Left colon (tissue), 2 donors: ENCODE measurements at regions not wholly inside any gene's neighbourhood (a gene's known extent, or its start where the extent isn't known, plus 50 kb on each side); places are given as distances from the start of the nearest gene placed in this dataset.
"Not testable (repeated sequence)": the region's sequence is repeated elsewhere in the genome, so short reads cannot be mapped to it uniquely, and the experiment has no call there.

Experiments
- ATAC-seq: fragments of 200-7000 bp; cut with Tn5 transposase; one replicate; pipeline ENCODE4 v1.9.1; 2020; ENCODE audit warnings: mild to moderate bottlenecking, moderate library complexity
- DNase-seq, 2 donors: peaks; one replicate each; pipeline ENCODE4 v3.0.0-alpha.2; 2020
- intact Hi-C, 2 donors: fragments of 100-400 bp; cut with DNase I in 1 of 2; cut with micrococcal nuclease in 1 of 2; formaldehyde crosslinking; loops; one replicate each; pipeline versions ENCODE4 v1.11.2 to v1.14.0; 2022; cut with DNase I, micrococcal nuclease
- donor health status: DM: no; HTN: no; CAD: no.
- donor health status: DM: yes; HTN: yes; CAD: no.

GRCh38 chr4:188754372-188755002 lies 615.2 kb downstream of the TRIML1 start:
- DNase-seq (no peak), ATAC-seq (no peak)
- intact Hi-C loops = no loop called here

DNA sequence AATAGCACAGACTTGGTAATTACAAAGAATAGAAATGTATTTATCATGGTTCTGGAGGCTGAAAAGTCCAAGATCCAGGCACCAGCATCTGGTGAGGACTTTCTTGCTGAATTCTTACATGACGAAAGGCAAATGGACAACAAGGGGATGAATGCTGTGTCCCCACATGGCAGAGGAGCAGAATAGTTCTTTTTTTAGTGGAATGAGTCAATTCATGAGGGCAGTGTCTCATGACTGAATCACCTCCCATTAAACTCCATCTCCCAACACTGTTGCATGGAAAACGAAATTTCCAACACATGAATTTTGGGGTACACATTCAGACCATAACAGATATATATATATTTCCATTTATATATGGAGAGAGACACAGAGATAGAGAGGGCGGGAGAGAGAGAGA lies 628.3 kb downstream of the TRIML1 start:
- DNase-seq (no peak), ATAC-seq (no peak)
- intact Hi-C loops = no loop called here

GRCh38 chr4:188778905-188779304 lies 639.7 kb downstream of the TRIML1 start:
- intact Hi-C loops = no loop called here
- no peak for ATAC-seq
- DNase-seq = no peak

DNA sequence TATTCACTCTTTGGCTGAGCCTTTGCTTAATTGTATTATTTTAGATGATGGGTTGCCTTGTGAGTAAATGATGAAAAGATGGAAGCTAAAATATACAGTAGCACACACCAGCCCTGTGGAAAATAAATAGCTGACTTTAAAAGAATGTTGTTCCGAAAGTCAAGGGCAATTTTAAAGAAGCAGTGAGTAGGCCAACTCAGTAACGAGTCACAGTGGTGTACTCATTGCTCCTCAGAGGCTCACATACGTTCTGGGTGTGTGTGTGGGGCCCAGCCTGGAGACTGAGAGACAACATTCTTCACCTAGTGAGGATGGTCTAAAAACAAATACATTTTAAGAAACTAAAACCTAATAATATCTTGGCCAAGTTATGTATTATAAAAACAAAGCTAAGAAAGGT lies 640.3 kb downstream of the TRIML1 start:
- ATAC-seq (no peak), DNase-seq (no peak)
- intact Hi-C loops = no loop called here

- intact Hi-C loops = no loop called here
- DNase-seq (no peak), ATAC-seq (no peak)
These were observed 640.8 kb downstream of the TRIML1 start for GRCh38 chr4:188780028-188780427.

DNA sequence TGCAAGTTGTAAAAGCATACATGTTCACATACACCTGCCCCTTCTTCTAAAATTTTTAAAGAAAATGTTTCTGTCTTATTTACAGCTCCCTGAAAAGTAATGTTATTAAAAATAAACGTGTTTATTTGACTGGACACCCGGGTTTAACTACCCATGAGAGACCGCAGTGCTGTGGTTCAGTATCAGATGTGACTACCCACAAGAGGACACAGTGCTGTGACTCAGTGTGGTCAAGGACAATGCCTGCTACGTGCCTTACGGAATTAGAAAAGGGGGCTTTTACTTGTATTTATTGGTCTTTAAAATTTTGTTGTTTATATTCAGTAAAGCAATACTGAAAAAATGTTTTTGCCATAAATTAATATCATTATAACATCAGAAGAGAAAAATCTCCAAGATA lies 641.4 kb downstream of the TRIML1 start:
- intact Hi-C loops = no loop called here
- ATAC-seq = no peak

GRCh38 chr4:188781655-188782054 lies 642.4 kb downstream of the TRIML1 start:
- no peak for DNase-seq
- no peak for ATAC-seq
- intact Hi-C loops = no loop called here

More for the DNA sequence above, 641.4 kb downstream of the TRIML1 start:
- no peak for DNase-seq

DNA sequence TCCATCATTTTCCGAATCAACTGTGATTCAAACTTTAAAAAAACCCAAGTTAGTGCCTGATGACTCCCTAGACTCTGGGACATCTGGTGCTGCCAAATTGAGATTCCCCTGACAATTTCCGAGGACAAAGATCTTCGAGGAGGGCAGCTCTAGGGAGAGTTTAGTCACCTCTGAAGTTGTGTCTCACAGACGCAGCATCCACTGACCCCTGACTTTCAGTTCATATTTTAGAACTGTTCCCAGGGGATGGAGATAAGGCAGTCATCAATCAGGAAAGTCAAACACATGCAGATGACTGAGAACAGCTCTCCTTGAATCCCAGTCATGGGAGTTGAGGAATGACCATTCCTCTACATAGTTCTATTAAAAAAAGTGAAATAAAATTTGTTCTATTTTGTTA lies 643.9 kb downstream of the TRIML1 start:
- DNase-seq (no peak), ATAC-seq (no peak)
- intact Hi-C loops = no loop called here

DNA sequence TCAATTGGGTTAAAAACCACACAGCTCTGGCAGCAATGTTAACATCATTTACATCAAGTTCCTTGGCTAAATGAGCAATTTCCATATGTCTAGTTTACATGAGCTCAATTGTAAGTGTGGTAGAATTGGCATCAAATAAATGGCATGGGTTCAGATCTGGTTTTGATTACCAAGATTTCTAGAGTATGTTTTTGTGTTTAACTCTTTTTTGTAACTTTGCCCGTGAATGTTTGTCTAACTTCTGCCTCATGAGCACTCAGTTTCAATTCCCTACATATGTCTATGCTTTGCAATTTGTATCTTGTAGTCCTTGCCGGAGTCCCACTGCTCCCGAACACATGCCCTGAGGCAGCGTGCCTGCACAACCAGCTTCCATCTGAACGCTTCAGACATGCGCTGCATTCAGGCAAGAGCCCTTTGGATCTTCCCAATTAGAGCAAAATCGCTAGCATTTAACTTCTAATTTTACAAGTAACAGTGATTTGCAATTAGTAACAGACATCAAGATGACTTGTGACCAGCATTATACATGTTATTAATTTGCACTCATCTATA lies 644.4 kb downstream of the TRIML1 start:
- DNase-seq (no peak), ATAC-seq (no peak)
- intact Hi-C loops = no loop called here

- intact Hi-C loops, DNase-seq, ATAC-seq: not testable (repeated sequence)
These were observed 657.4 kb downstream of the TRIML1 start for GRCh38 chr4:188796600-188796999.

DNA sequence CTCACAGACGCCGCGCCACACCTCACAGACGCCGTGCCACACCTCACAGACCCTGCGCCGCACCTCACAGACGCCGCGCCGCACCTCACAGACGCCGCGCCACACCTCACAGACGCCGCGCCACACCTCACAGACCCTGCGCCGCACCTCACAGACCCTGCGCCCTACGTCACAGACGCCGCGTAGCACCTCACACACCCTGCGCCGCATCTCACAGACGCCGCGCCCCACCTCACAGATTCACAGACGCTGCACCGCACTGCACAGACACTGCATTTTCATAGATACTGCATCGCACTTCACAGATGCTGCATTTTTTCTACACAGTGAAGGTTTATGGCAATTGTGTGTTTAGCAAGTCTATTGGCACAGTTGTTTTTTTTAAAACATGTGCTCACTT lies 657.8 kb downstream of the TRIML1 start:
- ATAC-seq, DNase-seq, intact Hi-C loops: not testable (repeated sequence)

DNA sequence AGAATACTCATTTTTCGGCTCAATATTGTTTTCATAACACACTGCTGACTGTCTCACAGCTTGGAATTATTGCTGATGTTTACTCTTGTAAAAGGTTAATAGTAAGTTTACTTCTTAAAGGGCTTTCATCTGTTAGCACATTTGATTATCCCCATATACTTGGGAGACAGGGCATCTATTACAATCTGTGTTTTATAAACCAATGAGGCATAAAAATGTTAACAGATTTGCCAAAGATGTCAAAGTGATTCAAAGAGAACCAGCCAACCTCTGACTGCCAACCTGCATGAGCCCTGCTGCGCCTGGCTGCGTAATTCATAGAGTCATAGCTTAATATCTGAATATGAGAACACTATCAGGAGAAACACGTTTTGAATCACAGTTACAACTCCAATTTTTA lies 665.6 kb downstream of the TRIML1 start:
- intact Hi-C loops = no loop called here
- DNase-seq (no peak), ATAC-seq (no peak)

GRCh38 chr4:188811121-188811520 lies 671.9 kb downstream of the TRIML1 start:
- intact Hi-C loops = no loop called here
- no peak for DNase-seq
- ATAC-seq = no peak

DNA sequence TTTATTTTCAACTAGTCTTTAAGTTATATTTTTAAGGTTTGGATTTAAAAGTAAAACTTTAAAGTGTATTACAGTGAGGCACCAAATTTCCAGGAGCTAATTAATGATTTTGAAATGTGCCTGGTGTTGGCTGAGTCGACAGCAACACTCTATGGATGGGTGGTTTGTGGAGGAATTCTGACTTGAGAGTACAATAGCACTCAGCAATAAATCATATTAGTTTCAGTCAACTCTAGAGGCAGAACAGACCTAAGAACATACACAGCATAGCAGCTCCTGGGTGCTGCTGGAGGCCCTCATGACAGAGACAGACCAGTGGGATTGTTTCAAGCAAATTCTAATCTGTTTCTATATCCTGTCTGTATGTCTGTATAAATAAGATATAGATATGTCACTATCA lies 673.4 kb downstream of the TRIML1 start:
- ATAC-seq = no peak
- intact Hi-C loops = no loop called here
- no peak for DNase-seq

DNA sequence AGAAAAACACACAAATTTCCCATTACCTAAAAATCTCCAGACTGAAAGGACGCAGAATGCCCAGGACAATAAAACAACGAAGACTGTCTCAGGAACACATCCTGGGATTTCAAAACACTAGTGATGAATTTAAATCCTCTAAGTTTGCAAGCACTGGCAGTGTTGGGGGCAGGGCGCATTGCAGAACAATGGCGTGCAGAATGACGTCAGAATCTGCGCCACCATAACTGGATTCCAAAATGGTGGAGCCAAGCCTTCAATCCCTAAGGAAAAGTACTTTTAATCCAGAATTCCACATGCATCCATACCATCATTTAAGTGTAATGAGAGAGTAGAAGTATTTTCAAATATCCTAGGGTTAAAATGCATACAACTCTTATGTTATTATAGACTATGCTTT lies 679.1 kb downstream of the TRIML1 start:
- intact Hi-C loops = no loop called here
- ATAC-seq (no peak), DNase-seq (no peak)

GRCh38 chr4:188819233-188819632 lies 680.0 kb downstream of the TRIML1 start:
- ATAC-seq (no peak), DNase-seq (no peak)
- intact Hi-C loops = no loop called here

DNA sequence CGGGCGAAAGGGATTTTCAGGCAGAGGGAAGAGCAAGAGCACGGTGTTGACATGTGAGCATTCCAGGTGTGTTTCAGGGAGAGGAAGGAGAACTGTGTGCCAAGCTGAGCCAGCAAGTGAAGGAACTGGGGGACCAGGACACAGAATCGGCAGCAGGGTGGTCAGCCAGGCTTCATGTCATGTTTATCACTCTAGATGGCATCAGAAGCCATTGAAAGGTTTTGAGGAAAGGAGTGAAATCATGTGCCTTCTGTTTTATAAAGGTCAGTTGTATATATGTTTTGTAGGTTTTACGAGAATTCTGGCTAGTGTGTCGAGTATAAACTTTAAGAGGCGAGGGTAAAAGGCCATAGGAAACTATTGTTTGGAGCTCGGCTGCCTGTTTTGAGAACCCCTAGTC lies 682.3 kb downstream of the TRIML1 start:
- DNase-seq (no peak), ATAC-seq (no peak)
- intact Hi-C loops = no loop called here

- no peak for DNase-seq
- ATAC-seq = no peak
- intact Hi-C loops = no loop called here
These were observed 683.5 kb downstream of the TRIML1 start for GRCh38 chr4:188822698-188823097.

DNA sequence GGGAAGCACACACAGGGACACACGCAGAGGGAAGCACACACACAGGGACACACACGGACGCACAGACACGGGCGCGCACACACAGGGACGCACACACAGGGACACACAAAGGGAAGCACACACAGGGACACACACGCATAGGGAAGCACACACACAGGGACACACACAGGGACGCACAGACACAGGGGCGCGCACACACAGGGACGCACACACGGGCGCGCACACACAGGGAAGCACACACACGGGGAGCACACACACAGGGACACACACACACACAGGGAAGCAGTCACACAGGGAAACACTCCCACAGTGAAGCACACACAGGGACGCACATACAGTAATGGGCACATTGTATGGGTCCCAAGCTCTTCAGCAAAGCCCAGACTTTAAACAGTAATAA lies 685.3 kb downstream of the TRIML1 start:
- no peak for ATAC-seq
- intact Hi-C loops = no loop called here
- no peak for DNase-seq

DNA sequence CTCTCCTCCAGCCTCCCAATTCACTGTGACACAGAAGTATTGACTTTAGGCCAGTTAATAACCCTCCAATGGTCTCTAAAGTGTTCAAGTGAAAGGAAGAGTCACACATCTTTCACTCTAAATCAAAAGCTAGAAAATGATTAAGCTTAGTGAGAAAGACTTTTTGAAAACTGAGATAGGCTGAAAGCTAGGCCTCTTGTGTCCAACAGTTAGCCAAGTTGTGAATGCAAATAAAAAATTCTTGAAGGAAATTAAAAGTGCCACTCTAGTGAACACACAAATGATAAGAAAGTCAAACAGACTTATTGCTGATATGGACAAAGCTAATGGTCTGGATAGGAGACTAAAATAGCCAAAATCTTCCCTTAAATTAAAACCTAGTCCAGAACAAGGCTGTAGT lies 687.2 kb downstream of the TRIML1 start:
- intact Hi-C loops = no loop called here
- DNase-seq = no peak
- ATAC-seq = no peak

DNA sequence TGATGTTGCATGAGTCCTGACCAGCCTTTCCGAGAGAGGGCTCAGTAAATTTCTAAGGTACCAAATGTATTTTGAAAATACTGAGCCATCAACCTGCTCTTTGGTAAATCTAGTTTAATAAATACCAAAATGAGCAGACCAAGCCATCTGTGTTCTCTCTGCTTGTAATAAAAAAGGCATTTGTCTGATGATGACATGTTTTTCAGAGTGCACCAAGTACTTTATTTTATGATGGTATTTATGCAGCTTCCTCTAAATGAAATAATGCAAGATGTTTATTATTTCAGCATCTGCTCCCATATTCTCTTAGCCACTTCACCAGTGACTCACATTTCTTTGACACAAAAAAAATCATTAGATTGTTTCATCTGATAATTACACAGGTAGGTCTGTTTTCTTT lies 700.5 kb downstream of the TRIML1 start:
- no peak for ATAC-seq

More for the DNA sequence above, 700.5 kb downstream of the TRIML1 start:
- DNase-seq = no peak
- intact Hi-C loops = no loop called here
